ENCODE measurements at regions not wholly inside any gene's neighbourhood (a gene's known extent, or its start where the extent isn't known, plus 50 kb on each side); places are given as distances from the start of the nearest gene placed in this dataset.

DNA sequence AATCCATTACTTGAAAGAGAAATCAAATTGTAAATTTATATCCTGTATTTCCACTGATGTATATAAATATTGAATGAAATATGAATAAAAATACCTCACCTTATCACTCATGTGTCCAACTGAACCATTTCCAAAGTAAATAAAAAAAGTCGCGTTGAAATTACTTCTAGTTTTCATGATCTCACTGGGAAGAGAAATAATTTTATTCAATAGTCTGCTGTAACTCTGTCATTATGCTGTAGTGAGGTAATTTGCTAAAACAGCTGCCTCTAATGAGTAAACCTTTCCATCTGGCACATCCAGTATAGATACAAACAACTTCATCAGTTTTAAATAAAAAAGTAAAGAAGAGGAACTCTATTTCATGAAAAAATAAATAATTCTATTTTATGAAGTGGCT lies 611.5 kb downstream of the ZNF608 start:
- TF ChIP-seq CTCF (IDR thresholded peaks at IDR 0.05; ENCODE audit: control extremely low read depth in 1 of 3, insufficient read depth in 1 of 3, low read depth in 1 of 3, low read length in 3 of 3) (no peak), CREB1 (IDR thresholded peaks at IDR 0.05) (no peak)

All from H1 (cell line).